HEK293 (cell line): ENCODE measurements at regions not wholly inside any gene's neighbourhood (a gene's known extent, or its start where the extent isn't known, plus 50 kb on each side); places are given as distances from the start of the nearest gene placed in this dataset.
A peak's percentile ranks its signal among the peaks of the same experiment; 100 is the strongest.

Experiments
- CTCF ChIA-PET: fragments of 350-600 bp; formaldehyde crosslinking; extraction: SDS; loops from one replicate; lab custom pipeline; 2021; ENCODE audit warnings: antibody characterized with exemption; lab: Yijun Ruan, JAX
- POLR2A ChIA-PET: fragments of 300-600 bp; formaldehyde crosslinking; extraction: SDS; loops from one replicate; lab custom pipeline; 2020; ENCODE audit warnings: antibody characterized with exemption, inconsistent platforms; lab: Yijun Ruan, JAX
- H3K27ac ChIP-seq: fragments of 200-500 bp; sonication (Bioruptor generic); 2 replicates; pipeline ENCODE4 v1.5.1; 2014; ENCODE audit warnings: low read depth, low read length, control low read depth, inconsistent platforms; ENCODE audit errors: extremely low read depth
- H3K36me3 ChIP-seq, 2 experiments: fragments of 200-500 bp in 1 of 2; sonication (Bioruptor generic) in 1 of 2; 1 replicate in 1 of 2; 2 replicates in 1 of 2; pipeline ENCODE4 v1.5.1; 2014 to 2017; ENCODE audit warnings: inconsistent platforms in 2 of 2, low read length in 2 of 2; ENCODE audit not compliant: control insufficient read depth in 2 of 2, insufficient read depth in 1 of 2
- H3K4me1 ChIP-seq: fragments of 200-500 bp; sonication (Bioruptor generic); 2 replicates; pipeline ENCODE4 v1.5.1; 2014; ENCODE audit warnings: mild to moderate bottlenecking, low read length, inconsistent platforms; ENCODE audit not compliant: control insufficient read depth, insufficient read depth
- H3K4me3 ChIP-seq: 2 replicates; pipeline ENCODE4 v1.5.1; 2011; ENCODE audit warnings: low read depth, mild to moderate bottlenecking, control low read depth, low read length, moderate library complexity
- H3K9me3 ChIP-seq: fragments of 200-500 bp; sonication (Bioruptor generic); 2 replicates; pipeline ENCODE4 v1.5.1; 2014; ENCODE audit warnings: low read depth, low read length, inconsistent platforms; ENCODE audit not compliant: control insufficient read depth, insufficient read depth
- ATF2 ChIP-seq: fragments of 450-650 bp; formaldehyde crosslinking; IDR thresholded peaks from 2 replicates; pipeline ENCODE4 v1.5.1; 2016; ENCODE audit warnings: missing biosample characterization, missing genetic modification characterization, low read depth
- BCL11B ChIP-seq: fragments of 450-650 bp; formaldehyde crosslinking; IDR thresholded peaks from 2 replicates; pipeline ENCODE4 v1.5.1; 2016; ENCODE audit warnings: low read depth, missing biosample characterization, missing genetic modification characterization
- EGR2 ChIP-seq: fragments of 450-650 bp; formaldehyde crosslinking; IDR thresholded peaks from 2 replicates; pipeline ENCODE4 v1.5.1; 2016; ENCODE audit warnings: low read depth, missing biosample characterization, missing genetic modification characterization
- FEZF1 ChIP-seq: fragments of 450-650 bp; formaldehyde crosslinking; IDR thresholded peaks from 2 replicates; pipeline ENCODE4 v1.5.1; 2016; ENCODE audit warnings: missing biosample characterization, missing genetic modification characterization
- HOXD13 ChIP-seq: sonication (generic); formaldehyde crosslinking; IDR thresholded peaks from 2 replicates; pipeline ENCODE4 v1.8.0; 2022; ENCODE audit warnings: missing genetic modification reagents, borderline replicate concordance
- IKZF3 ChIP-seq: fragments of 450-650 bp; IDR thresholded peaks from 2 replicates; pipeline ENCODE4 v1.5.0; 2018; ENCODE audit warnings: missing biosample characterization, mild to moderate bottlenecking, missing genetic modification characterization, moderate library complexity
- SP7 ChIP-seq: fragments of 450-650 bp; formaldehyde crosslinking; IDR thresholded peaks from 2 replicates; pipeline ENCODE4 v1.5.1; 2016; ENCODE audit warnings: missing biosample characterization, missing genetic modification characterization
- YY1 ChIP-seq: fragments of 450-650 bp; formaldehyde crosslinking; IDR thresholded peaks from 2 replicates; pipeline ENCODE4 v1.5.1; 2018; ENCODE audit warnings: missing biosample characterization, missing genetic modification characterization
- ZBTB11 ChIP-seq: fragments of 450-650 bp; formaldehyde crosslinking; conservative IDR thresholded peaks from 2 replicates; pipeline ENCODE4 v1.5.1; 2016; ENCODE audit warnings: low read depth, missing biosample characterization, missing genetic modification characterization
- ZBTB49 ChIP-seq: fragments of 450-650 bp; formaldehyde crosslinking; IDR thresholded peaks from 2 replicates; pipeline ENCODE4 v1.5.1; 2016; ENCODE audit warnings: missing biosample characterization, missing genetic modification characterization, low read depth
- ZFHX2 ChIP-seq: fragments of 450-650 bp; formaldehyde crosslinking; conservative IDR thresholded peaks from 2 replicates; pipeline ENCODE4 v1.5.1; 2016; ENCODE audit warnings: missing biosample characterization, missing genetic modification characterization
- ZNF133 ChIP-seq: fragments of 450-650 bp; formaldehyde crosslinking; IDR thresholded peaks from 2 replicates; pipeline ENCODE4 v1.5.1; 2016; ENCODE audit warnings: missing biosample characterization, missing genetic modification characterization
- ZNF155 ChIP-seq: fragments of 450-650 bp; formaldehyde crosslinking; IDR thresholded peaks from 2 replicates; pipeline ENCODE4 v1.5.1; 2016; ENCODE audit warnings: missing biosample characterization, missing genetic modification characterization
- ZNF202 ChIP-seq: fragments of 450-650 bp; formaldehyde crosslinking; IDR thresholded peaks from 2 replicates; pipeline ENCODE4 v1.5.1; 2016; ENCODE audit warnings: missing biosample characterization, missing genetic modification characterization, borderline replicate concordance
- ZNF24 ChIP-seq: fragments of 450-650 bp; formaldehyde crosslinking; IDR thresholded peaks from 2 replicates; pipeline ENCODE4 v1.5.1; 2016; ENCODE audit warnings: missing biosample characterization, missing genetic modification characterization
- ZNF341 ChIP-seq: fragments of 450-650 bp; formaldehyde crosslinking; IDR thresholded peaks from 2 replicates; pipeline ENCODE4; 2016; ENCODE audit warnings: low read depth, missing biosample characterization, missing genetic modification characterization
- ZNF362 ChIP-seq: fragments of 450-650 bp; formaldehyde crosslinking; IDR thresholded peaks from 2 replicates; pipeline ENCODE4 v1.5.1; 2016; ENCODE audit warnings: missing biosample characterization, missing genetic modification characterization
- ZNF423 ChIP-seq: fragments of 450-650 bp; formaldehyde crosslinking; IDR thresholded peaks from 2 replicates; pipeline ENCODE4 v1.5.1; 2016; ENCODE audit warnings: missing biosample characterization, missing genetic modification characterization
- ZNF560 ChIP-seq: fragments of 450-650 bp; formaldehyde crosslinking; IDR thresholded peaks from 2 replicates; pipeline ENCODE4 v1.5.1; 2017; ENCODE audit warnings: missing biosample characterization, missing genetic modification characterization, borderline replicate concordance
- ZNF600 ChIP-seq: fragments of 450-650 bp; formaldehyde crosslinking; IDR thresholded peaks from 2 replicates; pipeline ENCODE4 v1.5.1; 2016; ENCODE audit warnings: missing biosample characterization, missing genetic modification characterization
- ZNF707 ChIP-seq: fragments of 450-650 bp; formaldehyde crosslinking; IDR thresholded peaks from 2 replicates; pipeline ENCODE4 v1.5.1; 2016; ENCODE audit warnings: missing biosample characterization, missing genetic modification characterization
- ZNF76 ChIP-seq: fragments of 450-650 bp; formaldehyde crosslinking; IDR thresholded peaks from 2 replicates; pipeline ENCODE4; 2016; ENCODE audit warnings: low read depth, missing biosample characterization, missing genetic modification characterization, borderline replicate concordance
- ZNF768 ChIP-seq: fragments of 450-650 bp; formaldehyde crosslinking; IDR thresholded peaks from 2 replicates; pipeline ENCODE4 v1.5.1; 2018; ENCODE audit warnings: missing biosample characterization, mild to moderate bottlenecking, missing genetic modification characterization
- ZSCAN23 ChIP-seq: fragments of 450-650 bp; formaldehyde crosslinking; IDR thresholded peaks from 2 replicates; pipeline ENCODE4 v1.5.1; 2016; ENCODE audit warnings: missing biosample characterization, missing genetic modification characterization
- ZSCAN30 ChIP-seq: fragments of 450-650 bp; IDR thresholded peaks from 2 replicates; pipeline ENCODE4 v1.5.1; 2018; ENCODE audit warnings: missing biosample characterization, mild to moderate bottlenecking, missing genetic modification characterization, moderate library complexity

- H3K4me1 ChIP-seq, result no peaks in the 10 kb centered on the region; the same call in 1 of the 2 replicates
- TF ChIP-seq ZNF133 (tag by site-specific recombination), result no peak
- TF ChIP-seq ZSCAN23, result no peak
- no peak for TF ChIP-seq ZNF76 (tag by site-specific recombination)
- TF ChIP-seq ZNF202 (tag by site-specific recombination), result no peak
- H3K36me3 ChIP-seq, result no peaks in the 10 kb centered on the region
- H3K27ac ChIP-seq, result no peak overlapping the region
- H3K4me3 ChIP-seq, result no peak overlapping the region
- ChIA-PET CTCF (interaction anchor here (0.6 kb wide), 1 partner anchor 273 kb away, joined by 4 read pairs; no protein-coding TSS in a partner anchor), POLR2A (no interaction called here)
- no peaks in the 10 kb centered on the region for H3K9me3 ChIP-seq
Measured at GRCh38 chr6:144888621-144889020, 603.5 kb downstream of the UTRN start.

GRCh38 chr6:144893680-144894151 lies 608.6 kb downstream of the UTRN start:
- CTCF ChIA-PET, result no interaction called here
- POLR2A ChIA-PET, result no interaction called here
- Histone ChIP-seq H3K27ac (no peak overlapping the region), H3K36me3 (no peaks in the 10 kb centered on the region), H3K9me3 (no peaks in the 10 kb centered on the region), H3K4me1 (peaks cover 27% of the 10 kb centered on the region), H3K4me3 (no peak overlapping the region)
- TF ChIP-seq ZNF155 (tag by site-specific recombination) (no peak), EGR2 (tag by site-specific recombination) (0 out of 2 replicates have a peak, but pooled peaks have one; percentile 15), ZFHX2 (peak; percentile 26; the same call in 1 of the 2 replicates), FEZF1 (0 out of 2 replicates have a peak, but pooled peaks have one; percentile 28), HOXD13 (CRISPR knock-in tag) (peak; percentile 41; the same call in 1 of the 2 replicates), ZBTB49 (no peak), ZBTB11 (tag by site-specific recombination) (no peak), ZNF600 (tag by site-specific recombination) (no peak)

- Histone ChIP-seq H3K36me3 (no peaks in the 10 kb centered on the region), H3K4me1 (peaks cover 27% of the 10 kb centered on the region), H3K9me3 (no peaks in the 10 kb centered on the region), H3K27ac (no peak overlapping the region), H3K4me3 (no peak overlapping the region)
- CTCF ChIA-PET, result no interaction called here
- POLR2A ChIA-PET, result no interaction called here
- TF ChIP-seq ZNF341 (tag by site-specific recombination), result no peak
- TF ChIP-seq IKZF3 (tag by site-specific recombination), result no peak
- TF ChIP-seq ZSCAN30 (tag by site-specific recombination), result no peak
- TF ChIP-seq ZNF707, result no peak
- no peak for TF ChIP-seq ATF2 (tag by site-specific recombination)
- TF ChIP-seq BCL11B (tag by site-specific recombination), result no peak
- no peak for TF ChIP-seq ZNF768 (tag by site-specific recombination)
- TF ChIP-seq ZNF362, result no peak
- TF ChIP-seq ZFHX2, result no peak
- no peak for TF ChIP-seq ZNF24 (tag by site-specific recombination)
- TF ChIP-seq ZNF560 (tag by site-specific recombination), result no peak
- no peak for TF ChIP-seq YY1 (tag by site-specific recombination)
- no peak for TF ChIP-seq SP7
- TF ChIP-seq ZNF423, result no peak
Measured at GRCh38 chr6:144894240-144894639, 609.1 kb downstream of the UTRN start.
